Large intestine (tissue), 3 donors: ENCODE measurements at regions not wholly inside any gene's neighbourhood (a gene's known extent, or its start where the extent isn't known, plus 50 kb on each side); places are given as distances from the start of the nearest gene placed in this dataset.

Experiments
- DNase-seq, 2 donors: peaks; one replicate each; pipeline versions ENCODE4 v3.0.0 to v3.0.0-alpha.2; 2013
- H3K27ac ChIP-seq: one replicate; pipeline ENCODE4 v1.5.1; 2013; ENCODE audit warnings: low read length
- H3K27me3 ChIP-seq: 2 replicates; pipeline ENCODE4 v1.6.1; 2013; ENCODE audit warnings: low read length; ENCODE audit not compliant: control insufficient read depth, insufficient read depth
- H3K36me3 ChIP-seq: 2 replicates; pipeline ENCODE4 v1.6.1; 2013; ENCODE audit warnings: low read length; ENCODE audit not compliant: control insufficient read depth, insufficient read depth
- H3K4me1 ChIP-seq: one replicate; pipeline ENCODE4 v1.6.1; 2013; ENCODE audit warnings: low read length; ENCODE audit not compliant: control insufficient read depth, insufficient read depth
- H3K4me3 ChIP-seq: one replicate; pipeline ENCODE4 v1.5.1; 2013; ENCODE audit warnings: low read length
- H3K9me3 ChIP-seq: one replicate; pipeline ENCODE4 v1.6.1; 2013; ENCODE audit warnings: mild to moderate bottlenecking, low read depth, low read length, moderate library complexity; ENCODE audit not compliant: control insufficient read depth
- WGBS: methylation state at CpG from one replicate; pipeline ENCODE4 v1.1.5; 2013; ENCODE audit warnings: low lambda C conversion rate; ENCODE audit not compliant: insufficient coverage; 5-methylcytosine and 5-hydroxymethylcytosine counted together

DNA sequence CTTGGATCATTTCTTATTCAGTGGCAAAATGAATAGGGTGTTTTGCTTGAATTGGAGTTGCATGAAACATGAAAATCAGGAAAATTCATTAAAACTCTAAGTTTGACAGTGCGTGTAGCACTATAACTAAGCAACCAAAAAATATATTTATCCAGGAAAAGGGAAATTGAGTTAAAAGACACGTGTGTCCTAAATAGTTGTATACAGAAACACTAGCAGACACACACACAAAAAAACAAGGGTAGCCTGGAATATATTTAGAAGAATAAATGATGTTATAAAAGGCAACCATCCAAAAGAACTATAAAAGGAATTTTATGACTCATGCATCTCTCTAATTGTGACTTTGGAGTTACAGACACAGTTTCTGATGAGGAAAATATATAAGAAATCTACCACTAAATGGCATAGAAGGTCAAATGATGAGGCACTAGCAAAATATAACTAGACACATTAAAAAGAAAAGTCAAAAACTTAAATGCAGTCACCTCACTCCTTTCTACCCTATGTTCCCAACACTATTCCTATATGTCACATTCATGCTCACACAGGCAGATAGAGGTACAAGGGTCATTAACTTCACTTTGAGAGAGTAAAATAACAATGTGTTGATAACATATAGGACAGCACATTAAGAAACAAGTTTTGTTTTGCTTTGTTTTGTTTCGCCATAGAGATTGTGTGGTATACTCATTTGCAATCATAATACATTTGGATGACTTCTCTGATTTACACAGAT, 793.6 kb upstream of the INTU start:
- no peaks in the 10 kb centered on the region for H3K27me3 ChIP-seq
- no peak overlapping the region for H3K4me3 ChIP-seq
- H3K4me1 ChIP-seq = no peaks in the 10 kb centered on the region
- no peak overlapping the region for H3K27ac ChIP-seq
- no peaks in the 10 kb centered on the region for H3K36me3 ChIP-seq
- H3K9me3 ChIP-seq = peaks cover 11% of the 10 kb centered on the region
- DNase-seq = no peak
- 86% methylated on average over 3 of the region's 3 CpGs for WGBS

DNA sequence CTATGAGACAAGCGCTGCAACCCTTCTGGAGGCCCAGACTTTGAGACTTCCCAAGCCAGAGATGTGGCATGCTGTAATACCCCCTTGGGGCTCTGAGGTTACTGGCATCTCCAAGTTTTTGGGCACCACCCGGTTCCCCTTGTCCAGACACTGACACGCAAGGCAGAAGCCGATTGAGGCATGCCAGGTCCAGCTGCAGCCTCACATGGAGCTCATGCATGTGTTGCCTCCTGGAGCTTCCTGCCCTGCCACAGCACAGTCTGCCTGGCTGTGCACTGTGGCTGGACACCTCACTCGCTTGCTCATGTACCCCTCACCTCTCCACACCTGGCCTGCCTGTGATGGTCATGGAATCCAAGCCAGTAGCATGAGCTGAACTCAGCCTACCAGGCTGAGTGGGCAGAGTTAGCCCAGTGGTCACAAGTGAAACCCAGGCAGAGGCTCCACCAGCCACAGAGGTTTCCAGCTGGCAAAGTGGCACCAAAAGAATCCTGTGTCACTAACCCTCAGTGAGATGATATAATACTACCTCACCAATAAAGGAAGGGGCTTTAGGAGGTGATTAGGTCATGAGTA, 789.2 kb upstream of the INTU start:
- no peak for DNase-seq
- Histone ChIP-seq H3K27ac (no peak overlapping the region), H3K9me3 (peaks cover 17% of the 10 kb centered on the region), H3K4me3 (no peak overlapping the region), H3K27me3 (no peaks in the 10 kb centered on the region), H3K4me1 (no peaks in the 10 kb centered on the region), H3K36me3 (no peaks in the 10 kb centered on the region)
- no CpG with 5 or more reads among the region's 5 CpGs for WGBS

DNA sequence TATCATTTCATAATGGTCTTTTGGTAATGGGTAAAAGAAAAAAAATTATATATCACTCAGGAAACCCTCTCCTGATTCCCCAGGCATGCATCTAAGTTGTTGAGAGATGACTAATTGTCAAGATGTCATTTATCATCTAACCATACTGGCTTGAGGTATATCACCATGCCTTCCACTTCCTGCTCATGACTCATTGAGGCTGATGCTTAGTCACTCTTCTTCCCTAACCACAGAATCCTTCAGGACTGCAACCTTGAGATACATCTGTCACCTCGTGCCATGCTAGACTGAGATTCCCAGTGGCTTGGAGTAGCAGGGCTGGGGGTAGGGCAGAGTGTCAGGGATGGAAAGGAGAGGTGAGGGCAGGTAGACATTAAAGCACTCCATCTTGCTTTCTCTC, 782.5 kb upstream of the INTU start:
- no peak for DNase-seq
- H3K27ac ChIP-seq = no peak overlapping the region
- no CpG with 5 or more reads among the region's 1 CpG for WGBS
- no peaks in the 10 kb centered on the region for H3K4me1 ChIP-seq
- H3K36me3 ChIP-seq = no peaks in the 10 kb centered on the region
- H3K9me3 ChIP-seq = peaks cover 5% of the 10 kb centered on the region
- no peak overlapping the region for H3K4me3 ChIP-seq
- no peaks in the 10 kb centered on the region for H3K27me3 ChIP-seq

DNA sequence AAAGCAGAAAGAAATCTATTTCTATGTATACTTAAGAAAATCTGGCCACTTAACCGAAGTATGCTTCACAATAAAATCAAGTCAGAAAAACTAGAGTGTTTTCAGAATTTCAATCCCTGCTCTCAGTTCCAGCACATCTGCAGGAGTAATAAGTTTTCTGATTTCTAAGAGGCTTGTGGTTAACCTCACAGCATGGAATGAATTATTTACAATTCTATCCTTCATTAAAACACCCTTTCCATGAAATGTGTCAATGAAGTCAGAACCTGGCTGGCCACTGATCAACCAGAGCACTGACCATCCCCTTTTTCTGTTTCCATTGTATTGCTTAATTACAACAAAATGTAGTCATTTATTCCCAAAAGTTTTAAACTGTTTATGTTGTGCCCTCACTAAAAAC, 781.4 kb upstream of the INTU start:
- Histone ChIP-seq H3K27ac (no peak overlapping the region), H3K27me3 (no peaks in the 10 kb centered on the region), H3K36me3 (no peaks in the 10 kb centered on the region), H3K4me3 (no peak overlapping the region), H3K9me3 (no peaks in the 10 kb centered on the region), H3K4me1 (no peaks in the 10 kb centered on the region)
- no peak for DNase-seq
- WGBS = 100% methylated on average over 1 of the region's 1 CpG

DNA sequence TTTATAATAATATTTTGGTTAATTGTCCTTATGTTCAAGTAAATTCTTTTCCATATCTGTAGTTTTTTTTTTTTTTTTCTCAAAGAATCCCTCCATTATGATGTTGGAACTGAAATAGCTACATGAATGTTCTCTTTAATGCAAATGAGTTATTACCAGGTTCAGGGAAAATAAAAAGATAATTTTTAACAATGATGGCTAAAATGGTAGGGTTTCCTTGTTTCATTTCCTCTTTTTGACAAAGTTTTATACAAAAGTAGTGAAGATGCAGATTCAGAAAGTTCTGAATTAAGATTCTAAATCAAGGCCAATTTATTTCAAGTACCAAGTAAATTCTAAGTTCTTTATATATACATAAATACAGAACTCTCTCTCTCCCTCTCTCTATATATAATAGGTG, 779.0 kb upstream of the INTU start:
- Histone ChIP-seq H3K36me3 (no peaks in the 10 kb centered on the region), H3K4me3 (no peak overlapping the region), H3K4me1 (no peaks in the 10 kb centered on the region), H3K9me3 (no peaks in the 10 kb centered on the region), H3K27me3 (no peaks in the 10 kb centered on the region), H3K27ac (no peak overlapping the region)
- DNase-seq = no peak

DNA sequence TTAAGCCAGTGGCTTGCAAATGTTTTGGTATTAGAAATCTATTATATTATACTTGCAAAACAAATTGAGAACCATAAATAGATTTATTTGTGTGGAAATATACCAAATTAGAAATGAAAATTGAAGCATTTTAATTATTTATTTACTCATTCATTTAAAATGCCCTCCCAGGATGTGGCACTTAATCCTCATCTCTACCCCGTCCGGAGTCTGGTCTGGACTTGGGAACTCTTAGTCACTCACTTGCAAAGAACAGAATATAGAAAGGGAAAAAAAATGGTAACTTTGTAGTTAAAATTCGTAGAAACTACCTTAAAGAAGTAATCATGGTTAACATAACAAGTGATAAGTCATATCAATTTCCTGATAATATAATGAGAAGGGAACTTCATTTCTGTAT, 775.9 kb upstream of the INTU start:
- no peak for DNase-seq
- Histone ChIP-seq H3K9me3 (no peaks in the 10 kb centered on the region), H3K27ac (no peak overlapping the region), H3K36me3 (no peaks in the 10 kb centered on the region), H3K4me1 (no peaks in the 10 kb centered on the region), H3K27me3 (no peaks in the 10 kb centered on the region), H3K4me3 (no peak overlapping the region)
- WGBS = 95% methylated on average over 3 of the region's 3 CpGs

DNA sequence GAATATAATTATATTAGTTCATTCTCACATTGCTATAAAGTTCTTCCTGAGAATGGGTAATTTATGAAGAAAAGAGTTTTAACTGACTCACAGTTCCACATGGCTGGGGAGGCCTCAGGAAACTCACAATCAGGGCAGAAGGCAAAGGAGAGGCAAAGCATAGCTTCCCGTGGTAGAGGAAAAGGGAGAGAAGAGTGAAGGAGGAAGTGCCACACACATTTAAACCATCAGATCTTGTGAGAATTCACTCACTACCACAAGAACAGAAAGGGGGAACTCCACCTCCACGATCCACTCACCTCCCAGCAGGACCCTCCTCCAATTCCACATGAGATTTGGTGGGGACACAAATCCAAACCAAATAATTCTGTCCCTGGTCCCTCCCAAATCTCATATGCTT, 773.4 kb upstream of the INTU start:
- Histone ChIP-seq H3K27ac (no peak overlapping the region), H3K4me3 (no peak overlapping the region), H3K36me3 (no peaks in the 10 kb centered on the region), H3K9me3 (no peaks in the 10 kb centered on the region), H3K27me3 (no peaks in the 10 kb centered on the region), H3K4me1 (no peaks in the 10 kb centered on the region)
- no CpG with 5 or more reads among the region's 2 CpGs for WGBS
- DNase-seq = no peak

DNA sequence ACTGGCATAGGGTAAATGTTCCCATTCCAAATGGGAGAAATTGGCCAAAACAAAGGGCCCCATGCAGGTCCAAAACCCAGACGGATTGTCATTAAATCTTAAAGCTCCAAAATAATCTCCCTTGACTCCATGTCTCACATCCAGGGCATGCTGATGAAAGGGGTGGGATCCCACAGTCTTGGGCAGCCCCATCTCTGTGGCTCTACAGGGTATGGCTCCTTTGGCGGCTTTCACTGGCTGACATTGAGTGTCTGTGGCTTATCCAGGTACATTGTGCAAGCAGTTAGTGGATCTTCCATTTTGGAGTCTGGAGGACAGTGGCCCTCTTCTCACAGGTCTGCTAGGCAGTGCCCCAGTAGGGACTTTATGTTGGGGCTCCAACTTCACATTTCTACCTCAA, 772.9 kb upstream of the INTU start:
- Histone ChIP-seq H3K27me3 (no peaks in the 10 kb centered on the region), H3K4me3 (no peak overlapping the region), H3K36me3 (no peaks in the 10 kb centered on the region), H3K4me1 (no peaks in the 10 kb centered on the region), H3K9me3 (no peaks in the 10 kb centered on the region), H3K27ac (no peak overlapping the region)
- no peak for DNase-seq
- no CpG with 5 or more reads among the region's 2 CpGs for WGBS

DNA sequence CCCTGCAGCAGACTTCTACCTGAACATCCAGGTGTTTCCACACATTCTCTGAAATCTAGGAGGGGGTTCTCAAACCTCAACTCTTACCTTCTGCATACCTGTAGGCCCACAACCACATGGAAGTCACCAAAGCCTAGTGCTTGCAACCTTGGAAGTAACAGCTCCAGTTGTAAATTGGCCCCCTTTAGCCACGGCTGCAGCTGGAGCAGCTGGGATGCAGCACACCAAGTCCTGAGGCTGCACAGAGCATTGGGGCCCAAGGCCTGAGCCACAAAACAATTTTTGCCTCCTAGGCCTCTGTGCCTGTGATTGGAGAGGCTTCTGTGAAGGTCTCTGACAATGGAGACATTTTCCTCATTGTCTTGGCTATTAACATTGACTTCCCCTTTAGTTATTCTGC, 772.4 kb upstream of the INTU start:
- Histone ChIP-seq H3K36me3 (no peaks in the 10 kb centered on the region), H3K27me3 (no peaks in the 10 kb centered on the region), H3K4me3 (no peak overlapping the region), H3K9me3 (no peaks in the 10 kb centered on the region), H3K4me1 (no peaks in the 10 kb centered on the region), H3K27ac (no peak overlapping the region)
- no peak for DNase-seq
- WGBS = no CpG with 5 or more reads among the region's 1 CpG

DNA sequence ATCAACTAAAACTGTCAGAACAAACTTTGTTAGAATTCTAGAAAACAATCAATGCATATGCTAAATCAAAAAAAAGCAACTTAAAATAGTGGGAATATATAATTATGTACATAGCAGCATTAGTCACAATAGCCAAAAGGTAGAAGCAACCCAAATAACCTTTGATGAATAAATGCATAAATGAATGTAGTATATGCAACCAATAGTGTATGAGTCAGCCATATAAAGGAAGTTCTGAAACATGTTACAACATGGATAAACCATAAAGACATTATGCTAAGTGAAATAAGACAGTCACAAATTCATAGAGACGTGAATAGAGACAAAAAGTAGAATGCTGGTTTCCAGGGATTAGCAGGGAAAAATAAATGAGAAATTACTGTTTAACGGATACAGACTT, 762.8 kb upstream of the INTU start:
- H3K27ac ChIP-seq = no peak overlapping the region
- H3K4me3 ChIP-seq = no peak overlapping the region
- H3K27me3 ChIP-seq = no peaks in the 10 kb centered on the region
- WGBS = 87% methylated on average over 2 of the region's 2 CpGs
- no peaks in the 10 kb centered on the region for H3K4me1 ChIP-seq
- H3K9me3 ChIP-seq = peaks cover 11% of the 10 kb centered on the region
- DNase-seq = no peak
- H3K36me3 ChIP-seq = no peaks in the 10 kb centered on the region

DNA sequence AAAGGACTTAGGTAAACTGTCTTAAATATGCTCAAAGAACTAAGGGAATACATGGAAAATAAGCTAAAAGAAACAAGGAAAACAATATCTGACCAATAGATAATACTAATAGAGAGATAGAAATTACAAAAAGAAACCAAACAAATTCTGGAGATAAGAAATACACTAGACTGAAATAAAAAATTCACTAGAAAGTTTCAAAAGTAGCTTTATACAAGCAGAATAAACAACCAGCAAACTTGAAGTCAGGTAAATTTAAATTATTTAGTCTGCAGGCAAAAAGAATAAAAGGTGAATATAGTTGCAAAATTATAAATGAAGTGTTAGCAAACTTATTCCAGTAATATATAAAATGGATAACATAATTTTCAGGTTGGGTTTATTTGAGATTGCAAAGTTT, 760.9 kb upstream of the INTU start:
- DNase-seq = no peak
- H3K9me3 ChIP-seq = peaks cover 11% of the 10 kb centered on the region
- H3K27me3 ChIP-seq = no peaks in the 10 kb centered on the region
- no peak overlapping the region for H3K4me3 ChIP-seq
- H3K36me3 ChIP-seq = no peaks in the 10 kb centered on the region
- H3K27ac ChIP-seq = no peak overlapping the region
- no peaks in the 10 kb centered on the region for H3K4me1 ChIP-seq
